ENCODE measurements at regions not wholly inside any gene's neighbourhood (a gene's known extent, or its start where the extent isn't known, plus 50 kb on each side); places are given as distances from the start of the nearest gene placed in this dataset.
"Not testable (repeated sequence)": the region's sequence is repeated elsewhere in the genome, so short reads cannot be mapped to it uniquely, and the experiment has no call there.

GRCh38 chr4:66034262-66034661 is 364.0 kb upstream of the EPHA5 start:
- no peak for DNase-seq (ENCODE audit: low read depth in 2 of 2)

GRCh38 chr4:66032571-66032970 is 362.3 kb upstream of the EPHA5 start:
- DNase-seq (ENCODE audit: low read depth in 2 of 2): no peak

DNA sequence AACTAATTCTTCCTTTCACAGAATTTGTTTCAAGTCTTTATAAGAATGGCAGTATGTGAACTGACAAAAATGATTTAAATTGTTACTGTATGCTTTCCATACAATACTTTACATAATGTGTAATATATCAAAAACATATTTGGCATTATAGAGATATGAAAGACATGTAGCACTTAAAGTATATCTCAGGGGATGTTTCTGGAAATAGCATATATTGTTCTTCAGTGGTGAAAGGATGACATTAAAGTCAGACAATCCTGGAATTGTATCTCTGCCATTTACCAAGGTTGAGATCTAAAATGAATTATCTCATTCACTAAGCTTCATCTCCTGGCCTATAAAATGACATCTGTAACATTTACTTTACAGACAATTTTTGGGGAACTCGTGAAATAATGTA is 358.4 kb upstream of the EPHA5 start:
- no peak for DNase-seq (ENCODE audit: low read depth in 2 of 2)

DNA sequence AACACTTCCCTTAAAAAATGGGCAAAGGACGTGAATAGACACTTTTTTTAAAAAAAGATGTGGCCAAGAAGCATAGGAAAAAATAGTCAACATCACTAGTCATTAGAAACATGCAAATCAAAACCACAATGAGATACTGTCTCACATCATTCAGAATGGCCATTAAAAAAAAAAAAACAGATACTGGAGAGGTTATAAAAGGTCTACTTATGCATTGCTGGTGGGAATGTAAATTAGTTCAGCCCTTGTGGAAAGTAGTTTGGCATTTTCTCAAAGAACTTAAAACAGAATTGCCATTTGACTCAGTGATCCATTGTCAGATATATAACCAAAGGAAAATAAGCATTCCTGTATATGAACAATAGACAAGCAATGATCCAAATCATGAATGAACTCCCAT is 352.8 kb upstream of the EPHA5 start:
- no peak for DNase-seq (ENCODE audit: low read depth in 2 of 2)

DNA sequence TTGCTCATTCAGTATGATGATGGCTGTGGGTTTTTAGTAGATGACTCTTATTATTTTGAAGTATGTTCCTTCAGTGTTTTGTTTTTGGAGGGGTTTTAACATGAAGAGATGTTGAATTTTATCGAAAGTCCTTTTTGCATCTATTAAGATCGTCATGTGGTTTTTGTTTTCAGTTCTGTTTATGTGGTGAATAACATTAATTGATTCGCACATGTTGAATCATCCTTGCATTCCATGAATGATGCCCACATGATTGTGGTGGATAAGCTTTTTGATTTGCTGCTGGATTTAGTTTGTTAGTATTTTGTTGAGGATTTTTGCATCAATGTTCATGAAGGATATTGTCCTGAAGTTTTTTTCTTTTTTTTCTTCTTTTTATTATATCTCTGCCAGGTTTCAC is 347.4 kb upstream of the EPHA5 start:
- DNase-seq (ENCODE audit: low read depth in 2 of 2): no peak

GRCh38 chr4:66016240-66016639 is 346.0 kb upstream of the EPHA5 start:
- DNase-seq (ENCODE audit: low read depth in 2 of 2): no peak

- no peak for DNase-seq (ENCODE audit: low read depth in 2 of 2)
Observed at GRCh38 chr4:66014146-66014765, 344.0 kb upstream of the EPHA5 start.

DNA sequence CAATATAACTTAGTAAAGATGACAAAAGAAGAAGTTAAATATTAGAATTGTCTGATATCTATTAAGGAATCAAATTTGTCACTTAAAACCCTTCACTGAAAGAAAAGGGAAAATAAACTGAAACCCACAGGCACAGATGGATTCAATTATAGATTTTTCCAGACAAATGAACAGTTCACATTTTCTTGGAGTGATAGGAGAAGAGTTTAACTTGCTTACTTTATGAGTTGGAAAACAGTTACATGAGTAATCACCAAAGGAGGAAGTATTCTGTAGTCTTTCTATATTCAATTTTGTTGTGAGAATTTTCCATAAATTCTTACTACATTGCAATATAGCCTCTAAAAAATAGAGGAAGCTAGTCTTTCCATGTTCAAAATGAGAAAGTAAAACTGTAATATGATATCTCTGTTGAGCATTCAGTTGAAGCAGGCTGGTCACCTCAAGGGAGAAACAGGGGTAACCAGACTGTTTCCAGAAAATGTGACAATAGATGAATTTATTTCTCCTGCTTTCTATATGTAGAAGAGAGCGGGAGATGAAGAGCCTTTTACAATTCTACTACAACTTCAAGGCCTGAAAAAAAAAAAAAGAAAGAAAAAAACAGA is 330.3 kb upstream of the EPHA5 start:
- no peak for DNase-seq (ENCODE audit: low read depth in 2 of 2)

DNA sequence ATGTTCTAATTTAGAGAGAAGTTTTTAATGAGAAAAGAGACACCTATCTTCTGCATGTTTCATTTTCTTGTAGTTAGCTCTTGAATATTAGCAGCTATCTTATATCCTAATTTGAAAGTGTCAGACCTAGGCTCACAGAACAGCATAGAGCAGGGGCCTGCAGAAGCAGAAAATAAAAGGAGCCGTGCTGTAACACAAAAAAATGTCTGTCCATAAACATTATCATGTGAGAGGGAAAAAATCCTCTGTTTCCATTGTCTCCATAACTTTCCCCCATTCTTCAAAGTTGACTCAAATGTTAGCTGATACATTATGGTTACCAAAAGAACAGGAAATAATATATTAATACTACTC is 329.2 kb upstream of the EPHA5 start:
- no peak for DNase-seq (ENCODE audit: low read depth in 2 of 2)

GRCh38 chr4:65998807-65999517 is 328.7 kb upstream of the EPHA5 start:
- DNase-seq (ENCODE audit: low read depth in 2 of 2): not testable (repeated sequence)

- no peak for DNase-seq (ENCODE audit: low read depth in 2 of 2)
Observed at GRCh38 chr4:65983061-65983460, 312.8 kb upstream of the EPHA5 start.

DNA sequence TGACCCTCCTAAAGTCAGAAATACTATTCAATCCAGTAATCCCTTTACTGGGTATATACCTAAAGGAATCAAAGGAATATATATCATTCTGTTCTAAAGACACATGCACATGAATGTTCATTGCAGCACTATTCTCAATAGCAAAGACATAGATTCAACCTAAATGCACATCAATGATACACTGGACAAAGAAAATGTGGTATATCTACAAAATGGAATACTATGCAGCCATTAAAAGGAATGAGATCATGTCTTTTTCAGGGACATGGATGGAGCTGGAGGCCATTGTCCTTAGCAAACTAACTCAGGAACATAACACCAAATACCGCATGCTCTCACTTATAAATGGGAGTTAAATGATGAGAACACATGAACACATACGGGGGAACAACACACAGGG is 306.0 kb upstream of the EPHA5 start:
- DNase-seq (ENCODE audit: low read depth in 2 of 2): no peak

DNA sequence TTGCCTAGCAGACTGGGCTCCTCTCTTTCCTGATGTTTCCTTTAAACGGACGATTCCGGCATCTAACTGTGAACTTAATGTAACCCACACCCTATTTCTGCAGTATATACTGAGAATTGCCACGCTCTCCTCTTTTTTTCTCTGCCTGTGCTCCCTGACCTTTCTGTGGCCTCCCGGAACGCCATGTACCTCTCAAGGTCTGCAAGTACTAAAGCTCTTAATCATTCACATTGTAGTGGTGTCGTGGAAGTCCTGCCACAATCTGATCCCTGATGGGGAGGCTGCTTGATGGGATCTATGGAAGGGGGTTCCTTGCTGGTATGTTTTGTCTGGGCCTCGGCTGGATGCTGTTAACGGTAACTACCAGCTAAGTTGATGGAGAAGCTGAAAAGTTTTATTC is 302.9 kb upstream of the EPHA5 start:
- DNase-seq (ENCODE audit: low read depth in 2 of 2): no peak

DNA sequence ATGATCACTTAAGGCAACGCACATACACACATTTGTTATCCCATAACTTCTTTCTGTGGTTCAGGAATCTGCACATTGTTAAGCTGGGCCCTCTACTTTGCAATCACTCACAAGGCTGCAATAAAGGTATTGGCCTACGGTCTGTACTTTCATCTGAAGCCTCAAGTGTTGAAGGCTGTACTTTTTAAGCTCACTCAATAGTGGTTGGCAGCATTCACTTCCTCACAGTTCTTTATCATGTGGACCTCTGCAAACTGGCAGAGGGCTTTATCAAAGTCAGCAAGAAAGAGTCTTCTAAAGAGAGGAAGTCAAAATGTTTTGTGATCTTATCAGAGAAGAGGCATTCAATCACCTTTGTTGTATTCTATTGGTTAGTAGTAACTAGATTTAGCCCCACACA is 301.4 kb upstream of the EPHA5 start:
- no peak for DNase-seq (ENCODE audit: low read depth in 2 of 2)

DNA sequence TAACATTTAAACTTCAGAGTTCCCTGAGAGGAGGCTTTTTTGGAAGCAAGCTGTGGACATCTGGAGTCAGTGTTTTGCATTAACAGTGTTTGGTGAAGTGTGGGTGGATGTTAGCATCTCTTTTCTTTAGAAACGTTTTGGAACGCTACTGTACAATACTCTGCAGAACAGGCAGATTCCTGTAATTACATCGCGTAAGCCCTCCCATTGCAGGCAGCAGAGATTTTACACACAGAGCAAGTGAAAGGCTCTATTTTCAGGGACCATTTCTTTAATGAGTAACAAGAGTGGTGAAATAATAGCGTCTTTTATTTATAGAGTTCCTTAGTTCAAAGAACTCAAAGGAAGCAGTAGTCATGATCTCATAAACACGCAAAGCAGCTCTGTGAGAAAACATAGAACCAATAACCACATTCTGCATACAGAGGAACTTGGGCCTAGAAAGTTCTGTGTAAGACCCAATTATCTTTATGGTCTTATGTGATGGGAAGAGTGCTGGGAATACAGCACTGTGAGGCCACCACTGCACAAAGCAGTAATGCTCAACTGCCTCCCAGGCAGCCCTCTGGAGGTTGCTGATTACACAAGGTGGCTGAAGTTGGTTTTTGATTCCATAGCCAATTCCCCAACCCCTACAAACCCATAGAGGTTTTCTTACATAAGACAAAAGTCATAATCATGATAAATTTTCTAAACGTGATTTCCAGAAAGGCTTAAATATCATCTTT is 298.7 kb upstream of the EPHA5 start:
- DNase-seq (ENCODE audit: low read depth in 2 of 2): no peak

GRCh38 chr4:65960751-65961150 is 290.5 kb upstream of the EPHA5 start:
- DNase-seq (ENCODE audit: low read depth in 2 of 2): no peak

- DNase-seq (ENCODE audit: low read depth in 2 of 2): no peak
Observed at GRCh38 chr4:65954416-65954815, 284.1 kb upstream of the EPHA5 start.

DNA sequence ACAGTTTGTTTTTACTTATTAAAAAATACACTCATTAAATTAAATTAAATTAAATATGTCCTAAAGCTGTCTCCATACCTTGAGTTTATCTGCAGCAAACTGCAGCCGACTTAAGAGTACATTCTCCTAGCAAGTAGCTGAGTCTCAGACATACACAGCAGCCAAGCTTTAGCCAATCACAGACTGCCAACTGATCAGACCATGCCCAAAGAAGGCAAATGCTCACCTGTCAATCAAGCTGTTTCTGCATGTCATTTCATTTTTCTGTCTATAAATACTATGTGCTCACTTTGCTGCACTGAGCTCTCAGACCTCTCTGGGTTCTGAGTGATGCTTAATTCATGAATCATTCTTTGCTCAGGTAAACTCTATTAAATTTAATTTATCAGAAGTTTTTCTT is 280.9 kb upstream of the EPHA5 start:
- no peak for DNase-seq (ENCODE audit: low read depth in 2 of 2)

- DNase-seq (ENCODE audit: low read depth in 2 of 2): no peak
Observed at GRCh38 chr4:65943076-65943475, 272.8 kb upstream of the EPHA5 start.

GRCh38 chr4:65924843-65925242 is 254.6 kb upstream of the EPHA5 start:
- no peak for DNase-seq (ENCODE audit: low read depth in 2 of 2)

GRCh38 chr4:65923616-65924015 is 253.3 kb upstream of the EPHA5 start:
- DNase-seq (ENCODE audit: low read depth in 2 of 2): no peak

- no peak for DNase-seq (ENCODE audit: low read depth in 2 of 2)
Observed at GRCh38 chr4:65921180-65921579, 250.9 kb upstream of the EPHA5 start.

DNA sequence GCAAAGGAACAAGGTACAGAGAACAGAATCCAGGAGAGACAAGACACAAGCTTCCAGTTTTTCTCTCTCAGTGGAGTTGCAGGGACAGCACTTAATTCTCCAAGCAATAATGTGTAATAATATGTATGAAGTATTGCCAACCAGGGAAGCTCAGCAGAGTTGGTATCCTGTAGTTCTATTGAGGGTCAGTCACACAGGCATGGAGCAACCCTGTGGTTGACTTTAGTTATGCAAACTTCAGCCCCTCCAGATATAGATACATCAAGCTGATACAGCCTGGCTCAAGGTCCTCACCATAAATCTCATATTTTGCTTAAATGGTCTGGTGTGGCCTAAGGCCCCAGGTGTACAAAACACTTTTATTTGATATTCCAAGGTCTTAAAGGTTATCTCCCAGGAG is 248.6 kb upstream of the EPHA5 start:
- no peak for DNase-seq (ENCODE audit: low read depth in 2 of 2)
